ENCODE measurements at regions not wholly inside any gene's neighbourhood (a gene's known extent, or its start where the extent isn't known, plus 50 kb on each side); places are given as distances from the start of the nearest gene placed in this dataset.

GRCh38 chr18:45503990-45504389 lies 111.3 kb upstream of the SLC14A2 start:
- Mint-ChIP-seq H3K36me3 (ENCODE audit: low read depth) (no peaks in the 10 kb centered on the region), H3K9me3 (no peaks in the 10 kb centered on the region), H3K4me1 (ENCODE audit: low read depth) (no peaks in the 10 kb centered on the region), H3K4me3 (ENCODE audit: low read depth) (no peak overlapping the region), H3K27me3 (ENCODE audit: low read depth) (no peaks in the 10 kb centered on the region), H3K27ac (no peak overlapping the region)
- no peak for DNase-seq (ENCODE audit: low spot score)
- intact Hi-C loops (cut with micrococcal nuclease), result no loop called here

GRCh38 chr18:45505497-45506206 lies 109.6 kb upstream of the SLC14A2 start:
- Mint-ChIP-seq H3K4me1 (ENCODE audit: low read depth) (no peaks in the 10 kb centered on the region), H3K27me3 (ENCODE audit: low read depth) (no peaks in the 10 kb centered on the region), H3K36me3 (ENCODE audit: low read depth) (no peaks in the 10 kb centered on the region), H3K27ac (no peak overlapping the region), H3K4me3 (ENCODE audit: low read depth) (no peak overlapping the region), H3K9me3 (no peaks in the 10 kb centered on the region)
- intact Hi-C loops (cut with micrococcal nuclease), result no loop called here
- DNase-seq (ENCODE audit: low spot score), result no peak

GRCh38 chr18:45506951-45507350 lies 108.3 kb upstream of the SLC14A2 start:
- Mint-ChIP-seq H3K36me3 (ENCODE audit: low read depth) (no peaks in the 10 kb centered on the region), H3K27ac (no peak overlapping the region), H3K4me1 (ENCODE audit: low read depth) (no peaks in the 10 kb centered on the region), H3K9me3 (no peaks in the 10 kb centered on the region), H3K27me3 (ENCODE audit: low read depth) (no peaks in the 10 kb centered on the region), H3K4me3 (ENCODE audit: low read depth) (no peak overlapping the region)
- intact Hi-C loops (cut with micrococcal nuclease), result no loop called here
- no peak for DNase-seq (ENCODE audit: low spot score)

GRCh38 chr18:45509535-45509934 lies 105.7 kb upstream of the SLC14A2 start:
- DNase-seq (ENCODE audit: low spot score), result no peak

GRCh38 chr18:45510656-45511055 lies 104.6 kb upstream of the SLC14A2 start:
- no peak for DNase-seq (ENCODE audit: low spot score)
- H3K27ac Mint-ChIP-seq, result no peak overlapping the region
- no peak overlapping the region for H3K4me3 Mint-ChIP-seq (ENCODE audit: low read depth)
- peaks cover 10% of the 10 kb centered on the region for H3K9me3 Mint-ChIP-seq
- H3K27me3 Mint-ChIP-seq (ENCODE audit: low read depth), result no peaks in the 10 kb centered on the region
- H3K36me3 Mint-ChIP-seq (ENCODE audit: low read depth), result no peaks in the 10 kb centered on the region
- H3K4me1 Mint-ChIP-seq (ENCODE audit: low read depth), result no peaks in the 10 kb centered on the region
- intact Hi-C loops (cut with micrococcal nuclease), result no loop called here

More at GRCh38 chr18:45509535-45509934, 105.7 kb upstream of the SLC14A2 start:
- intact Hi-C loops (cut with micrococcal nuclease), result no loop called here
- Mint-ChIP-seq H3K4me1 (ENCODE audit: low read depth) (no peaks in the 10 kb centered on the region), H3K27ac (no peak overlapping the region), H3K4me3 (ENCODE audit: low read depth) (no peak overlapping the region), H3K36me3 (ENCODE audit: low read depth) (no peaks in the 10 kb centered on the region), H3K9me3 (peaks cover 9% of the 10 kb centered on the region), H3K27me3 (ENCODE audit: low read depth) (no peaks in the 10 kb centered on the region)

GRCh38 chr18:45512363-45512953 lies 102.8 kb upstream of the SLC14A2 start:
- intact Hi-C loops (cut with micrococcal nuclease), result no loop called here
- Mint-ChIP-seq H3K4me1 (ENCODE audit: low read depth) (no peaks in the 10 kb centered on the region), H3K27me3 (ENCODE audit: low read depth) (no peaks in the 10 kb centered on the region), H3K36me3 (ENCODE audit: low read depth) (no peaks in the 10 kb centered on the region), H3K4me3 (ENCODE audit: low read depth) (no peak overlapping the region), H3K27ac (no peak overlapping the region), H3K9me3 (peaks cover 10% of the 10 kb centered on the region)
- DNase-seq (ENCODE audit: low spot score), result no peak

- Mint-ChIP-seq H3K4me3 (ENCODE audit: low read depth) (no peak overlapping the region), H3K27me3 (ENCODE audit: low read depth) (no peaks in the 10 kb centered on the region), H3K36me3 (ENCODE audit: low read depth) (no peaks in the 10 kb centered on the region), H3K9me3 (peaks cover 10% of the 10 kb centered on the region), H3K4me1 (ENCODE audit: low read depth) (peaks cover 2% of the 10 kb centered on the region), H3K27ac (no peak overlapping the region)
- no peak for DNase-seq (ENCODE audit: low spot score)
- intact Hi-C loops (cut with micrococcal nuclease), result no loop called here
Measured at GRCh38 chr18:45517181-45517741, 98.0 kb upstream of the SLC14A2 start.

- peaks cover 2% of the 10 kb centered on the region for H3K4me1 Mint-ChIP-seq (ENCODE audit: low read depth)
- H3K36me3 Mint-ChIP-seq (ENCODE audit: low read depth), result no peaks in the 10 kb centered on the region
- intact Hi-C loops (cut with micrococcal nuclease), result no loop called here
- no peak overlapping the region for H3K27ac Mint-ChIP-seq
- no peaks in the 10 kb centered on the region for H3K27me3 Mint-ChIP-seq (ENCODE audit: low read depth)
- H3K9me3 Mint-ChIP-seq, result peaks cover 10% of the 10 kb centered on the region
- H3K4me3 Mint-ChIP-seq (ENCODE audit: low read depth), result no peak overlapping the region
- no peak for DNase-seq (ENCODE audit: low spot score)
Measured at GRCh38 chr18:45518311-45519155, 96.7 kb upstream of the SLC14A2 start.

GRCh38 chr18:45519411-45520280 lies 95.6 kb upstream of the SLC14A2 start:
- Mint-ChIP-seq H3K4me1 (ENCODE audit: low read depth) (peaks cover 2% of the 10 kb centered on the region), H3K27ac (no peak overlapping the region), H3K9me3 (no peaks in the 10 kb centered on the region), H3K4me3 (ENCODE audit: low read depth) (no peak overlapping the region), H3K36me3 (ENCODE audit: low read depth) (no peaks in the 10 kb centered on the region), H3K27me3 (ENCODE audit: low read depth) (no peaks in the 10 kb centered on the region)
- DNase-seq (ENCODE audit: low spot score), result no peak
- intact Hi-C loops (cut with micrococcal nuclease), result no loop called here

- no peaks in the 10 kb centered on the region for H3K27me3 Mint-ChIP-seq (ENCODE audit: low read depth)
- intact Hi-C loops (cut with micrococcal nuclease), result no loop called here
- no peak for DNase-seq (ENCODE audit: low spot score)
- no peaks in the 10 kb centered on the region for H3K9me3 Mint-ChIP-seq
- H3K27ac Mint-ChIP-seq, result no peak overlapping the region
- H3K4me3 Mint-ChIP-seq (ENCODE audit: low read depth), result no peak overlapping the region
- peaks cover 2% of the 10 kb centered on the region for H3K4me1 Mint-ChIP-seq (ENCODE audit: low read depth)
- no peaks in the 10 kb centered on the region for H3K36me3 Mint-ChIP-seq (ENCODE audit: low read depth)
Measured at GRCh38 chr18:45521136-45521535, 94.1 kb upstream of the SLC14A2 start.

GRCh38 chr18:45521777-45522176 lies 93.5 kb upstream of the SLC14A2 start:
- Mint-ChIP-seq H3K36me3 (ENCODE audit: low read depth) (no peaks in the 10 kb centered on the region), H3K27ac (no peak overlapping the region), H3K27me3 (ENCODE audit: low read depth) (no peaks in the 10 kb centered on the region), H3K4me1 (ENCODE audit: low read depth) (peaks cover 2% of the 10 kb centered on the region), H3K4me3 (ENCODE audit: low read depth) (no peak overlapping the region), H3K9me3 (no peaks in the 10 kb centered on the region)
- DNase-seq (ENCODE audit: low spot score), result no peak
- intact Hi-C loops (cut with micrococcal nuclease), result no loop called here

GRCh38 chr18:45522371-45522770 lies 92.9 kb upstream of the SLC14A2 start:
- Mint-ChIP-seq H3K4me1 (ENCODE audit: low read depth) (peaks cover 2% of the 10 kb centered on the region), H3K36me3 (ENCODE audit: low read depth) (no peaks in the 10 kb centered on the region), H3K27me3 (ENCODE audit: low read depth) (no peaks in the 10 kb centered on the region), H3K9me3 (no peaks in the 10 kb centered on the region), H3K4me3 (ENCODE audit: low read depth) (no peak overlapping the region), H3K27ac (no peak overlapping the region)
- intact Hi-C loops (cut with micrococcal nuclease), result no loop called here
- DNase-seq (ENCODE audit: low spot score), result no peak
